ENCODE measurements at regions not wholly inside any gene's neighbourhood (a gene's known extent, or its start where the extent isn't known, plus 50 kb on each side); places are given as distances from the start of the nearest gene placed in this dataset.

- TF ChIP-seq MYB (IDR thresholded peaks at IDR 0.05; ENCODE audit: borderline replicate concordance, low read depth, low read length) (no peak), SUZ12 (IDR thresholded peaks at IDR 0.05; ENCODE audit: unreplicated experiment) (no peak), ZSCAN29 (IDR thresholded peaks at IDR 0.05) (no peak), EZH2 (IDR thresholded peaks at IDR 0.05; ENCODE audit: borderline replicate concordance, control insufficient read depth, low read depth, low read length) (no peak), PML (IDR thresholded peaks at IDR 0.05; ENCODE audit: low read length) (no peak), SUPT20H (IDR thresholded peaks at IDR 0.05; ENCODE audit: borderline replicate concordance, control insufficient read depth, low read depth, low read length) (no peak), ZNF622 (IDR thresholded peaks at IDR 0.05) (no peak), POU2F2 (IDR thresholded peaks at IDR 0.05; ENCODE audit: borderline replicate concordance, low read depth, low read length) (no peak)
- TF ChIP-seq, protein P1, sequence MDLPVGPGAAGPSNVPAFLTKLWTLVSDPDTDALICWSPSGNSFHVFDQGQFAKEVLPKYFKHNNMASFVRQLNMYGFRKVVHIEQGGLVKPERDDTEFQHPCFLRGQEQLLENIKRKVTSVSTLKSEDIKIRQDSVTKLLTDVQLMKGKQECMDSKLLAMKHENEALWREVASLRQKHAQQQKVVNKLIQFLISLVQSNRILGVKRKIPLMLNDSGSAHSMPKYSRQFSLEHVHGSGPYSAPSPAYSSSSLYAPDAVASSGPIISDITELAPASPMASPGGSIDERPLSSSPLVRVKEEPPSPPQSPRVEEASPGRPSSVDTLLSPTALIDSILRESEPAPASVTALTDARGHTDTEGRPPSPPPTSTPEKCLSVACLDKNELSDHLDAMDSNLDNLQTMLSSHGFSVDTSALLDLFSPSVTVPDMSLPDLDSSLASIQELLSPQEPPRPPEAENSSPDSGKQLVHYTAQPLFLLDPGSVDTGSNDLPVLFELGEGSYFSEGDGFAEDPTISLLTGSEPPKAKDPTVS (IDR thresholded peaks at IDR 0.05; ENCODE audit: low read depth, low read length), result no peak
Observed at GRCh38 chr3:88960019-88960418, 147.4 kb upstream of the EPHA3 start (continued).

- TF ChIP-seq NR2C1 (IDR thresholded peaks at IDR 0.05) (no peak), RFX5 (IDR thresholded peaks at IDR 0.05; ENCODE audit: low read depth, low read length) (no peak), CHD4 (IDR thresholded peaks at IDR 0.05) (no peak), POLR2AphosphoS5 (IDR thresholded peaks at IDR 0.05; ENCODE audit: low read length) (no peak), BRCA1 (IDR thresholded peaks at IDR 0.05; ENCODE audit: low read depth, low read length) (no peak), CUX1 (IDR thresholded peaks at IDR 0.05; ENCODE audit: insufficient replicate concordance, low read depth, low read length) (no peak), HCFC1 (IDR thresholded peaks at IDR 0.05; ENCODE audit: low read length) (no peak), KAT2A (conservative IDR thresholded peaks at IDR 0.05; ENCODE audit: control insufficient read depth, low read depth, low read length) (no peak), SMC3 (IDR thresholded peaks at IDR 0.05; ENCODE audit: borderline replicate concordance, low read length) (no peak), CBFB (IDR thresholded peaks at IDR 0.05; ENCODE audit: low read depth) (no peak), CREM (IDR thresholded peaks at IDR 0.05; ENCODE audit: low read depth) (no peak), TARDBP (IDR thresholded peaks at IDR 0.05; ENCODE audit: borderline replicate concordance) (no peak), EED (IDR thresholded peaks at IDR 0.05; ENCODE audit: low read depth) (no peak), SREBF2 (IDR thresholded peaks at IDR 0.05; ENCODE audit: low read length) (no peak)
- Histone ChIP-seq H3K9ac (ENCODE audit: control insufficient read depth, insufficient read depth, low read length) (no peak overlapping the region), H3K79me2 (ENCODE audit: control insufficient read depth, insufficient read depth, low read length) (no peaks in the 10 kb centered on the region), H3K27me3 (replicated peaks in 1 of 2; ENCODE audit: control insufficient read depth in 2 of 2, insufficient read depth in 2 of 2, low read length in 1 of 2) (no peaks in the 10 kb centered on the region), H3K36me3 (ENCODE audit: control insufficient read depth in 2 of 2, insufficient read depth in 2 of 2, low read length in 1 of 2) (no peaks in the 10 kb centered on the region), H3K4me3 (no peak overlapping the region), H3K9me3 (replicated peaks; ENCODE audit: control insufficient read depth, insufficient read depth, low read length) (no peaks in the 10 kb centered on the region), H3K27ac (ENCODE audit: control insufficient read depth, insufficient read depth) (no peak overlapping the region), H4K20me1 (ENCODE audit: control insufficient read depth, insufficient read depth) (no peaks in the 10 kb centered on the region), H3K4me1 (ENCODE audit: control insufficient read depth, insufficient read depth, low read length) (no peaks in the 10 kb centered on the region), H3K4me2 (ENCODE audit: control insufficient read depth, insufficient read depth) (no peak overlapping the region), H2AFZ (ENCODE audit: control insufficient read depth, low read depth, low read length) (no peak overlapping the region)
- POLR2A ChIA-PET, result no interaction called here
- CTCF ChIA-PET, result no interaction called here
- RAD21 ChIA-PET (ENCODE audit: unreplicated experiment), result no interaction called here
- in situ Hi-C loops (cut with MboI) (no loop called here), intact Hi-C loops (cut with micrococcal nuclease; ENCODE audit: unreplicated experiment) (no loop called here)
- no peak for FAIRE-seq
- ATAC-seq, result no peak
- BruUV-seq (replicated peaks), result no TSS peak
- SMC1A ChIA-PET (ENCODE audit: uncharacterized antibody, unreplicated experiment), result no interaction called here
- no peak for DNase-seq (ENCODE audit: low read depth, low spot score)
Observed at GRCh38 chr3:88963003-88963402, 144.4 kb upstream of the EPHA3 start.

All from GM12878 (cell line).